ENCODE measurements at regions not wholly inside any gene's neighbourhood (a gene's known extent, or its start where the extent isn't known, plus 50 kb on each side); places are given as distances from the start of the nearest gene placed in this dataset.
"Not testable (repeated sequence)": the region's sequence is repeated elsewhere in the genome, so short reads cannot be mapped to it uniquely, and the experiment has no call there.

DNA sequence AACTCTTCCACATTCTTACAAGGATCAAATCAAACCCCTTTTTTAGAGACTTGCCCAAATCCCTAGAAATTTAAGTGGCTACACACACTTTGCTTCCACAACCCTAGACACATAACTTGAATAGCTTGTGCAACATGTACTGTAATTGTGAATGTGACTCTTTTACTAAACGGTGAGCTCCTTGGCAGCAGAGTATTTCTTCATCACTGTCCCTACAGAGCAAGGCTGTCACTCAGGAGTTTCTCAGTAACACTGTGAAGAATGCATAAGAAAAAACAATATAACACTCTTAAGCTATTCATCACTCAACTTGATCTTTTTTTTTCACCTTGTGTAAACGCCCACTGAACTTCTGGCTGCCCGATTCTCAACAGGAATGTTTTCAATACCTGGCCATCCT lies 53.8 kb upstream of the ADAMTS18 start:
- no peak for DNase-seq (ENCODE audit: low read depth in 2 of 2)

GRCh38 chr16:77491091-77491490 lies 56.3 kb upstream of the ADAMTS18 start:
- DNase-seq (ENCODE audit: low read depth in 2 of 2), result no peak

GRCh38 chr16:77496934-77497333 lies 62.1 kb upstream of the ADAMTS18 start:
- no peak for DNase-seq (ENCODE audit: low read depth in 2 of 2)

DNA sequence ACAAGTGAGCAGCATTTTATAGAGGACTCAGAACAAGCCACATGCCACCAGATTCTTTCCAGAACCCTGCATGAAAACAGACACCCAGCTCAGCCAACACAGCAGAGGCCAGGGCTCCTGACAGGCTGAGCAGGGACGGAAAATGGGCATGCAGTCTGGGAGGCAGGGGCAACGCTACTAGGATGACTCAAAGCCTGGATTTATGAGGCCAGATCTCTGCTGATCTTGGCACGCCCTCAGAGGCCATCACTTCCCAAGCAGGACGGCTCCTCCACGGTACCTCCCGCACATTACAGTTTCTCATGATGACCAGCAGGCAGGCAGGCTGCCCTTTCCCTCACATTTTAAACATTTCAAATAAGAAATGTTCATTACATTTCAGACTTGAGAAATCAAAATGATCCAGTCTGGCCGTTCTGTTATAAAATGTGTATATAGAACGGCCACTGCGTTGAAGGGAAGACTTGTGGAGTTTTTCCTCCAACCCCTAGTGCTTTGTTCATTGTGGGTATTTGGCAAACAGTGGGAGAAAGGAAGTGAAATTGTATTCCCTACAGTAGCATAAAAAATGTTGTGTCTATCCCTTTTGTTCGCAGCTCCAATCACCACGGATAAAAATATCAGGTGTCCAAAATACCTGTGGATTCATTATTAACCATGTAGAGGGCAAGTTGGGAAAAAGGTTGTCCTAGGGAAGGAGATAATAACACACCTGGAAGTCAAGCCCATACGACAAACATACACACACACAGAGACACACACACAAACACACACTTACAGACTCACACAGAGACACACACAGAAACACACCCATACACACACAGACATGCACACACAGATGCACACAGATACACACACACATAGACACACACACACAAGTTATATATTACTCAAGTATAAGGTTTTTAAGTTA lies 64.8 kb upstream of the ADAMTS18 start:
- no peak for DNase-seq (ENCODE audit: low read depth in 2 of 2)

DNA sequence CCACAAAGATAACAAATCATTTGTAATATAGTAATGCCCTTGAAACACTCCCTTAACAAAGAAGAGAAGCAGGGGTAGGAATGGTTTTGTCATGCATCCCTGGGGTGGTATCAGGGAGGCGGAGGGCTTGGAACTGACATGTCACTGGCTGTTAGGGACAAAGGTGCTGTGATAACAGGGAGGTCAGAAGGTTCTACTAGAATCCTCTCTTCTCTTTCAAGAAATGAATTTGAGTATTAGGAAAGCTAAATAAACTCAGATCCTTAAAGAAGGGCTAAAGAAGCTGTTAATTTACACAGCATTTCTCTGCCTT lies 65.4 kb upstream of the ADAMTS18 start:
- DNase-seq (ENCODE audit: low read depth in 2 of 2), result no peak

- DNase-seq (ENCODE audit: low read depth in 2 of 2), result no peak
Observed at GRCh38 chr16:77500934-77501664, 66.3 kb upstream of the ADAMTS18 start.

DNA sequence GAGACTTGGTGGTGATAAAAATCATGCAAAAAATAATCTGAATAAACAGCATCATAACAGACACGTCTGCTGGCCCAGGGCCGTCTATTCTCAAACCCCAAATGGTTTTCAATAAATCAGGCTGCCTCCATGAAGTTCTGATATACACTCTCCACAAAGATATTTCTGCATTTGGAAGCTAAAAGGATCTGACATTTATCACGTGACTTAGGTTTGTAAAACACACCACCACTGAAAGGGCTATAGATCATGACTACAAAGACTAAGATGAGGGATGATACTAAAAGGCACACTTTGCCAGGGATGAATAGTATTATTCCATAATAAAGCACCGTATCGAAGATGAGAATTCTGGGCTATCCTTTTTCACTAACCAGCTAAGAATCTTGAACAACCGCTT lies 67.6 kb upstream of the ADAMTS18 start:
- DNase-seq (ENCODE audit: low read depth in 2 of 2), result no peak

DNA sequence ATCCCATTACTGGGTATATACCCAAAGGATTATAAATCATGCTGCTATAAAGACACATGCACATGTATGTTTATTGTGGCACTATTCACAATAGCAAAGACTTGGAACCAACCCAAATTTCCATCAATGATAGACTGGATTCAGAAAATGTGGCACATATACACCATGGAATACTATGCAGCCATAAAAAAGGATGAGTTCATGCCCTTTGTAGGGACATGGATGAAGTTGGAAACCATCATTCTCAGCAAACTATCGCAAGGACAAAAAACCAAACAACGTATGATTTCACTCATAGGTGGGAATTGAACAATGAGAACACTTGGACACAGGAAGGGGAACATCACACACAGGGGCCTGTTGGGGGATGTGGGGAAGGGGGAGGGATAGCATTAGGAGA lies 71.7 kb upstream of the ADAMTS18 start:
- DNase-seq (ENCODE audit: low read depth in 2 of 2), result not testable (repeated sequence)

- no peak for DNase-seq (ENCODE audit: low read depth in 2 of 2)
Observed at GRCh38 chr16:77509051-77509450, 74.2 kb upstream of the ADAMTS18 start.

DNA sequence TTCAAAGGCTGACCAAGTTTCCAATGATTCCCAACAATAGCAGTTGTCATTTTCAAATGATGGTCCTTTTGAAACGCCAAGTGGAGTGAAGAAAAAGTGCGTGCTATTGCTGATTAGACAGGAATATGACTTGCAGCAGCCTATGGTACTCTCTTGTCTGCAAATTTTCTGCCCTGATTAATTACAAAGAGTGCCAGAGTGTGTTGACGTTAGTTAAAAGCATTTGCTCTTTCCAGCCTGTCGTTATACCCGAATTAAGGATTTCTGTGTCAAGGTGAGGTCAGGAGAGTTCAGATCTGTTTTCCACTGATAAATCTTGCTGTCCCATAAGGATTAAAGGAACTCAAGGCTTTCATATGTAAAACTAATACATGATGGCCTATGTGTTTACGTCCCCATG lies 75.0 kb upstream of the ADAMTS18 start:
- DNase-seq (ENCODE audit: low read depth in 2 of 2), result no peak

DNA sequence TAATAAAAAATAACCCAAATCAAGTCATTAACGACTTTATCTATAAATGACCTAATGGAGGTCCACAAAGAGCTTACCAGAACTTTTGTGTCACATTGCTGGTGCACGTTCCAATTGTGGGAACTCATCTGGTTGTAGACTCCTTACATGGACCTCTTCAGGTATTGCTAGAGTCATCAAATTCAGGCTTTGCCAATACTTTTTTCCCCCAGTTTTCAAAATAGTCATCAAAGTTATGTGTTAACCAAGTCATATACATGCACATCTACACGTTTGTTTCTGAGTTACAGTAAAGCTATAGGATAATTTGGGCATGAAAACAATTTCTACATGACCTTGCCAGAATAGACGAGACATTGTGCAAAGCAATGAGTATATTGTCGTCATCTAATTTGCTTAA lies 76.2 kb upstream of the ADAMTS18 start:
- DNase-seq (ENCODE audit: low read depth in 2 of 2), result no peak

DNA sequence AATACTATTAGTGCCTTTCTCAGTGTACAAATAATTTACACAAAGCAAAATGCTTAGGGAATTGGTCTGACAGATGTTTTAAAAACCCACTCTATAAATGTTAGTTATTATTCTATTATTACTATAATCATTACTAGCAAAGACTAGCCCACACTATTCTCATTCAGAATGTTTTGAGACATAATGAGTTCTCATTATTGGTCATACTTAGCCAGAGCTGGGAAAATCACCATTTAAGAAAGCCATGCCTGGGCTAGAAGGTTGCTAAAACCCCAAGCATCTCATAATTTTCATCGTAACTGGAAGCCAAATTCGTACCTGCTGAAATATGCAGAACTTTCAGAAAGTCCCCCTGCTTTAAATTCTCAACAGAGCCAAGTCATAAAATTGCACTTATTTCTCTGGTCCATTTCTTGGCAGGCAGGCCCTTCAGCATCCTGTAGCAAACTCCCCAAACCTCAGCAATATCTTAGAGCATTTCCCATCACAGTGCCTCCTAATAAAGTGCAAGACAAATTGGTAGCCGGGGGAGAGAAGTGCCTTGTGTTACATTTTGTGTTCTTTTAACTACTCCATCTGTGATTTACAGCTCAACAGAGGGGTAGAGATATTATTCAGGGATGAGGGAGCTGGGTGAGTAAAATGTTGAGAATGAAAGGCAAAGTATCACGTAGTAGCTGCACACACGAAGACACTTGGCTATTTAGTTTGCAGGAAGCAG lies 79.8 kb upstream of the ADAMTS18 start:
- DNase-seq (ENCODE audit: low read depth in 2 of 2), result no peak

DNA sequence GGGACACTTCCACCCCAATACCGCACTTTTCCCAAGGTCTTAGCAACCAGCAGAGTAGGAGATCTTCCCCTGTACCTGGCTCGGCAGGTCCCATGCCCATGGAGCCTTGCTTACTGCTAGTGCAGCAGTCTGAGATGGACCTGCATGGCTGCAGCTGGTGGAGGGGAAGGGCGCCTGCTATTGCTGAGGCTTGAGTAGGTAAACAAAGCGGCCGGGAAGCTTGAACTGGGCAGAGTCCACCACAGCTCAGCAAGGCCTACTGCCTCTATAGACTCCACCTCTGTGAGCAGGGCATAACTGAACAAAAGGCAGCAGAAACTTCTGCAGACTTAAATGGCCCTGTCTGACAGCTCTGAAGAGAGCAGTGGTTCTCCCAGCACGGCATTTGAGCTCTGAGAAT lies 90.4 kb upstream of the ADAMTS18 start:
- DNase-seq (ENCODE audit: low read depth in 2 of 2), result not testable (repeated sequence)

- no peak for DNase-seq (ENCODE audit: low read depth in 2 of 2)
Observed at GRCh38 chr16:77531752-77532151, 96.9 kb upstream of the ADAMTS18 start.

- DNase-seq (ENCODE audit: low read depth in 2 of 2), result no peak
Observed at GRCh38 chr16:77536809-77537208, 102.0 kb upstream of the ADAMTS18 start.

DNA sequence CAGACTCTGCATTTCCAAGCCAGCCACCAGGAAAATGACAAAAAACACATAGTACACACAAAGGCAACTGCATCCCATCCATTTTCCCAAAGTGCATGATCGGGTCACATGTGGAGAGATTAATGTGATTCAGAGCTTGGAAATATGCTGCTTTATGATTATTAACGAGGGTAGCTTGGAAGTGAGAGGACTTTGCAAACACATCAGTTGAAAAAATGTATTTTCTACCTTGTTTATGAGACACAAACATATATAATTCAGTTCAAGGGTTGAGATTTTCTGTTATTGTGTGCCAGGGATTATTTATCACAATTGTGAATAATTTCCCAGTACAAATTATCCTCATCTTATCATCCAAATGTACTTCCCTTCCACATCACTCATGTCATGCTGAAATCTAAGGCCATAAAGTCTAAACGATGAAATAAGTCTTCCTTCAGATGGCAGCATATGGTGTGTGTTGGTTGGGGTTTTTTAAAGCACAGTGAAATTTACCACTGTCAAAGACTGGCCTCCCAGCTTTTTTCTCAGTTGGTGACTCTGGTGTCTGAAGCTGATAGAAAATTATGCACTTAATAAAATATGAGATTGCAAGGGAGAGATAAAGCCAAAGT lies 104.7 kb upstream of the ADAMTS18 start:
- DNase-seq (ENCODE audit: low read depth in 2 of 2), result no peak

DNA sequence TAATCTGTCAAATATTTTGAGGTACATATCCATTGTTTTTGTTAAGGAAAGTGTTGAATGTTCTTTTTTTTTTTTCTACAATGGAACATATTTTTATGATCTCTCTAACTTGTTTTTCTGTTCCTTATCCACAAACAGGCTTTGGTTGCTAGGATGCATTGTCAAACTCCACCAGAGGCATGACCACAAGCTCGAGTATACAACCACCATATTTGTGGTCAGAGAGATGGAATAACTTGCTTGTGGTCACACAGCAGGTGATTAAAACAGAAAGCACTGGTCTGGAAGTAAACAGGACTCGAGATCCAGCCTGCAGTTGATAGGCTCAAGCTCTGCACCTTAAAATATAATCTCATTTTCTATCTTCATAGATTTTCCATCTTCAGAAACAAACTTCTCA lies 105.8 kb upstream of the ADAMTS18 start:
- no peak for DNase-seq (ENCODE audit: low read depth in 2 of 2)

- no peak for DNase-seq (ENCODE audit: low read depth in 2 of 2)
Observed at GRCh38 chr16:77541165-77541564, 106.3 kb upstream of the ADAMTS18 start.

DNA sequence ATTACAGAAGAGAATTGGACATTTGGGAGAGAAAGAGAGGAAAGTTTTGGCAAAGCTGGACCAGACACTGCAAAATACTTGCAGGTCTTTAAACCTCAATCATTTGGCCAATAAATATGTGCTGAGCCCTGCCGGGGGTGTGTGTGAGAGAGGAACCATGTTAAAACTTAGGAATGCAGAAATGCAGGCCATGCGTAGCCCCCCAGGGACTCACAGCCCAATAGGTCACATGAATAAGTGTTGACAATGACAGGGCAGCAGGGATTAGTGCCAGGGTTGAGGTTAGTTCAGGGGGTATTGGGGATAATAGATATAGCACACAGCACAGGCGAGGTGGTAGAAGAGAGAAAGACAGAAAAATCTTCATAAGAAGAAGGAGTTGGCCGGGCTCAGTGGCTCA lies 113.3 kb upstream of the ADAMTS18 start:
- no peak for DNase-seq (ENCODE audit: low read depth in 2 of 2)

DNA sequence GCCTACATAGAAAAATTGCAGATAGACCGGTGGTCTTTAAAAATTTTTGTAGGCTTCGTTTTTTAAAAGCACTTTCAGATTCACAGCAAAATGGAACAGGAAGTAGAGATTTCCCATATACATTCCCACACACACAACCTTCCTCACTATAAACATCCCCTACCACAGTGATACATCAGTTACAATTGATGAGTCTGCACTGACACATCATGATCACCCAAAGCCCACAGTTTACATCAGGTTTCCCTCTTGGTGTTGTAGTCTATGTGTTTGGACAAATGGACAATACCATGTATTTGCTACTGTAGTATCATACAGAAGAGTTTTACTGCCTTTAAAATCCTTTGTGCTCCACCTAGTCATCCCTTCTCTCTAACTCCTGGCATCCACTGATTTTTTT lies 113.9 kb upstream of the ADAMTS18 start:
- no peak for DNase-seq (ENCODE audit: low read depth in 2 of 2)

DNA sequence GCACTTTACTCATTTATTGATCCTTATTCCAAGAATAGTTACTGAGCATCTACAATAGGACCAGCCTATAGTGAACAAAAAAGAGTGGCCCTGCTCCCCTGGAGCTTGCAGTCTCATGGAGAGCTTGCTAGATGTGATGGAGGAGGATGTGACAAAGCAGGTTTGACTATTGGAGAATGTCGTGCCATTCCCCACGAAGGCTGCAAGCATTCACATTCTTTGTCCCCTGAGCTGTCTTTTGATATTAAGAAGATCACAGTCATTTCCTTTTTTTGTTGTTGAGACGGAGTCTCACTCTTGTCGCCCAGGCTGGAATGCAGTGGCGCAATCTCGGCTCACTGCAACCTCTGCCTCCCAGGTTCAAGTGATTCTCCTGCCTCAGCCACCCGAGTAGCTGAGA lies 115.0 kb upstream of the ADAMTS18 start:
- no peak for DNase-seq (ENCODE audit: low read depth in 2 of 2)

DNA sequence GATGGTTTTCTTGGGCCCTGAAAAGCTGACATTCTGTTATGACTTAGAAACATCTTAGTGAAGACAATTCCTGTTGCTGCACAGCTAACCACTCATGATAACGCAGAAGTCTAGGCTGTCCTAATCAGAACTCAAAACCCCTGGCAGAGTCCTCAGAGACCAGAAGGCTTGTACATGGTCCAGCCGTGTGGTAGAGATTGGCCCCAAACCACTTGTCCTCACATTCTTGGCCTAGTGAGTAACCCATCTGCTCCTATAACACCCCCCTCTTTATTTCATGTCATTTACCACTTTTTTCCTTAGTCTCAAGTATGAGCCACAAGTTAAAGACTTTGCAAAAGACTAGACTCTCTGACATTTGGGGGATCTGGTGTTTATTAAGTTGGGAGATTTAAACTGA lies 116.5 kb upstream of the ADAMTS18 start:
- DNase-seq (ENCODE audit: low read depth in 2 of 2), result no peak
